ENCODE measurements at regions not wholly inside any gene's neighbourhood (a gene's known extent, or its start where the extent isn't known, plus 50 kb on each side); places are given as distances from the start of the nearest gene placed in this dataset.

DNA sequence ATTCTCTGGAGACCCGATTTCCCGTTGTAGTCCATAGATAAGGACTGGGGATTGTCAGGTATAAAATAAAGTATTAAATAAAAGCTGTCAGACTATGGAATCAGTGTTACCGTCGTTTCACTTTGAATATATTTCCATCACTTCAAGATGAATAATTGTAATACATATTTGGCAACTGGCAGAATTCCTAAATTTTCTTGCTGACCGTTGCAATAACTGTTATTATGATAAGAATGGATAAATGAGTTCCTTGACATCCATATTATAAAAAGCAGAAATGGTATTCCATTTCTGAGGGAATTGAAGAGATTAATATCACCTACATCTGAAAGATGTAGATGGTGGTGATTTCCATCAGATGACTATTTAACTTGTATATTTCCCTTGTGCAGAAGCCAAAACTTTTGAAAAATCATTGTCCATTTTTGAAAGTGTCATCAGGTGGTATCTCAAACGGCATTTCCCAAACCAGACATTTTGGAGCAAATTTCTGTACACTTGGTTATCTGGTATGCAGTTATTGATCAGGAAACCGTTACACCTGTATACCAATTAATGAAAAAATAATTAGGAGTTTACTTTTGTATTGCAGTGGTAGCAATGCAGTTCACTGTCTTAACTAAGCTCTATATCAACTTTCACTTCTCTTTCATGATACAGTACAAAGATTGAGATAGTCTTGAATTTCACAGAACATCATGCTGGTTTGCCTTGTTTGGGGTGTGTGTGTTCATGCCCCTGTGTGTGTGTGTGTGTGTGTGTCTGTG is 878.5 kb downstream of the PCDH18 start:
- Histone ChIP-seq H3K9me3 (ENCODE audit: control insufficient read depth, low read depth, low read length) (no peaks in the 10 kb centered on the region), H3K36me3 (ENCODE audit: control insufficient read depth, insufficient read depth, low read length) (no peaks in the 10 kb centered on the region), H3K27ac (ENCODE audit: low read length) (no peak overlapping the region), H3K4me3 (ENCODE audit: low read length) (no peak overlapping the region), H3K4me1 (ENCODE audit: control insufficient read depth, insufficient read depth, low read length) (no peaks in the 10 kb centered on the region), H3K27me3 (ENCODE audit: control insufficient read depth, insufficient read depth, low read length) (no peaks in the 10 kb centered on the region)
- no peak for DNase-seq
- 96% methylated on average over 4 of the region's 7 CpGs for WGBS (ENCODE audit: insufficient coverage, low lambda C conversion rate)

DNA sequence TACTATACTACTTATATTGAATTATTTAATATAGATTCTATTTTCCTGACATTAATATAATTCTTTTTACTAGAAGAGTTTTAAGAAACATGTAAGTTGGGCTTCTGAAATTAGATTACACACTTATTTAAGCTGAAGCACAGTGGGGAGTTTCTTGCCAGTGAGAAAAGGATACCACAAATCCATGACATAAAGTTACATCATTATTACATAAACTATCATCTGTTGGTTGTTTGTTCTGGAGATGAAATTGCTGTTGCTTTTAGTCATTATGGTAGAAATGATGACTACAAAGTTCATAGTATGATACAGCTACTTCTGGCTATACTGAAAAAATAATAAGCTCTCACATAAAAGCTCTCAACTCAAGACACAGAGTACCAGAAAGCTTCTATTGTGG is 880.4 kb downstream of the PCDH18 start:
- no peaks in the 10 kb centered on the region for H3K9me3 ChIP-seq (ENCODE audit: control insufficient read depth, low read depth, low read length)
- H3K27me3 ChIP-seq (ENCODE audit: control insufficient read depth, insufficient read depth, low read length): no peaks in the 10 kb centered on the region
- no peaks in the 10 kb centered on the region for H3K36me3 ChIP-seq (ENCODE audit: control insufficient read depth, insufficient read depth, low read length)
- DNase-seq: no peak
- no peak overlapping the region for H3K4me3 ChIP-seq (ENCODE audit: low read length)
- H3K27ac ChIP-seq (ENCODE audit: low read length): no peak overlapping the region
- H3K4me1 ChIP-seq (ENCODE audit: control insufficient read depth, insufficient read depth, low read length): no peaks in the 10 kb centered on the region

DNA sequence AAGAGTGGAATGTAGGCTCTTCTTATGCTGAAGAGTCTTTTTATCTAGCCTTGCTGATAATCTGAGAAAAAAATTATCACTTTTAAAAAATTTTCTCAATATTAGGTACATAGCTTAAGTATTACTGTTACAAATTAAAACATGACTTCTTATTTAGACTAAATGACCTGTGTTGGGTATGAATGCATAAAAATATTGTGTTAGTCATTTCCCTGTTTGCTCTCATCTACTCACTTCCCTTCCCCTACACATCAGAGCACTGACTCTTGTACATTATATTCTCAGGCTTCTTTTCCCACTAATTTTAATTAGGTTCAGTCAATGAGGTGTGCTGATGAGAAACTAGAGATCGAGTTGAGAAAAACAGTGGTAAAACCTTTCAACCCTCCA is 881.0 kb downstream of the PCDH18 start:
- H3K4me1 ChIP-seq (ENCODE audit: control insufficient read depth, insufficient read depth, low read length): no peaks in the 10 kb centered on the region
- no peaks in the 10 kb centered on the region for H3K36me3 ChIP-seq (ENCODE audit: control insufficient read depth, insufficient read depth, low read length)
- H3K4me3 ChIP-seq (ENCODE audit: low read length): no peak overlapping the region
- no CpG with 5 or more reads among the region's 1 CpG for WGBS (ENCODE audit: insufficient coverage, low lambda C conversion rate)
- no peaks in the 10 kb centered on the region for H3K9me3 ChIP-seq (ENCODE audit: control insufficient read depth, low read depth, low read length)
- no peaks in the 10 kb centered on the region for H3K27me3 ChIP-seq (ENCODE audit: control insufficient read depth, insufficient read depth, low read length)
- DNase-seq: no peak
- H3K27ac ChIP-seq (ENCODE audit: low read length): no peak overlapping the region

DNA sequence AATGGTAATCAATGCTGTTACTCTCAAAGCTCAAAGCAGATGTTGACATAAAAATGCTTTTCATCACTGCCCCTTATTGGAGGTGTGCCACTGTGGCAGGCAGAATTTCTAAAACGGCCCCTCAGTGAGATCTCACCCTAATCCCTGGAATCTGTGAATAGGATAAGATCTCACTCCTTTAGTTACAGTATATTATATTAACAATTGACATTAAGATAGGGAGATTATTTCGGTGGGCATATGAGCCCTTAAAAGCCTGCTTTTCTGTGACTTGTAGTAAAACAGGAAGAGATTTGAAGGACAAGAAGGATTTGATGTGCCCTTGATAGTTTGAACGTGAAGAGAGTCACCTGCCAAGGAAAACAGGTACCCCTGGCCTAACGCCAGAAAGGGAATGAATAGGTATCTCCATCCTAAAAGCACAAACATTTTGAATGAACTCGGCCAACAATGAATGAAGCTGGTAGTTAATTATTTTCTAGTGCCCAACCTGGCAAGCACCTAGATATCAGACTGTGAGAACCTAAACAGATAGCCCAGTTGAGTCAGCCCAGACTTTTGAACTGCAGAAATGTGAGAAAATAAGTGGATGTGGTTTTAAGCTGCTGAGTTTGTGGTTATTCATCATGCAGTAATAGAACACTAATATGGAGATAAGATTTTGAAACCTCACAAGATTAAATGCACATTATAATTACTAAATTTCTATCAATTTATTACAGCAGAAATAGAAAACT is 881.6 kb downstream of the PCDH18 start:
- DNase-seq: peak; percentile 2 to 17
- Histone ChIP-seq H3K27ac (ENCODE audit: low read length) (no peak overlapping the region), H3K36me3 (ENCODE audit: control insufficient read depth, insufficient read depth, low read length) (no peaks in the 10 kb centered on the region), H3K4me3 (ENCODE audit: low read length) (no peak overlapping the region), H3K27me3 (ENCODE audit: control insufficient read depth, insufficient read depth, low read length) (no peaks in the 10 kb centered on the region), H3K9me3 (ENCODE audit: control insufficient read depth, low read depth, low read length) (no peaks in the 10 kb centered on the region), H3K4me1 (ENCODE audit: control insufficient read depth, insufficient read depth, low read length) (no peaks in the 10 kb centered on the region)
- 23% methylated on average over 2 of the region's 5 CpGs for WGBS (ENCODE audit: insufficient coverage, low lambda C conversion rate)

DNA sequence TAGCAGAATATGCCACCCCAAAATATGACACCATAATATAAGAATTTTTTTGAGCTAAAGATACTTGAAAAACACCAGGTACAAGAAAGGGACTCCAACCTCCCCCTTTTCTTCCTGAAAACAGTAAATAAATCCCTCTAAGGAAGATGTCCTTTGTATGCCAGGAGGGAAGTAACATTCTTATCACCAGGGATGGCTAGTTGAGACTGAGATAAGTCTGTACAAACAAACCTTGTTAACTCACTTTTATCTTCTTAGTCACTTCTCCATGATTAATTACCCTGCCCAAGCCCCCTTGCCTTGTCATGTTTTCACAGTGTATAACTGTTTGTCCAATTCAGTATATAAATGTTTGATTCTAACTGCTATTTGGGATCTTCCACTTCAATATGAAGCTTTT is 888.0 kb downstream of the PCDH18 start:
- Histone ChIP-seq H3K9me3 (ENCODE audit: control insufficient read depth, low read depth, low read length) (no peaks in the 10 kb centered on the region), H3K27me3 (ENCODE audit: control insufficient read depth, insufficient read depth, low read length) (no peaks in the 10 kb centered on the region), H3K4me3 (ENCODE audit: low read length) (no peak overlapping the region), H3K27ac (ENCODE audit: low read length) (no peak overlapping the region), H3K4me1 (ENCODE audit: control insufficient read depth, insufficient read depth, low read length) (no peaks in the 10 kb centered on the region), H3K36me3 (ENCODE audit: control insufficient read depth, insufficient read depth, low read length) (no peaks in the 10 kb centered on the region)
- no peak for DNase-seq

DNA sequence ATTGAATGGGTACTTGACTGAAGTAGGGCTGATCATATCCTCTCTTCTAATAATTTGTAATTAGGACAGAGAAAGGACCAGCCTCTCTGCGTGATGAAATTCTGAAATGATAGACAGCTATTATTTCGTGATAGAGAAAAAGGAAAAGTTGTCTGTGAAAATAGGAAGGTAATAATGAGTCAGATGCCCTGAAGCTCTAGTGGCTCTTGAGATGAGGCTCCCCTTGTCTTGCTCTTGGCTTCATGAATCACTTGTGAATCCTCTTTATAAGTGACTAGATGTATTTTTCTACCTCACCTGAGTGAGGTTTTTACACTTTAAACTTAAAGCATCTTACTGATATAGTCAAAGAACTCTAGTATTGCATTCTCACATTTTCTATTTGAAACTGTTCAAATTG is 888.9 kb downstream of the PCDH18 start:
- Histone ChIP-seq H3K36me3 (ENCODE audit: control insufficient read depth, insufficient read depth, low read length) (no peaks in the 10 kb centered on the region), H3K27me3 (ENCODE audit: control insufficient read depth, insufficient read depth, low read length) (no peaks in the 10 kb centered on the region), H3K9me3 (ENCODE audit: control insufficient read depth, low read depth, low read length) (no peaks in the 10 kb centered on the region), H3K4me1 (ENCODE audit: control insufficient read depth, insufficient read depth, low read length) (no peaks in the 10 kb centered on the region), H3K4me3 (ENCODE audit: low read length) (no peak overlapping the region), H3K27ac (ENCODE audit: low read length) (no peak overlapping the region)
- WGBS (ENCODE audit: insufficient coverage, low lambda C conversion rate): 100% methylated on average over 2 of the region's 2 CpGs
- no peak for DNase-seq

DNA sequence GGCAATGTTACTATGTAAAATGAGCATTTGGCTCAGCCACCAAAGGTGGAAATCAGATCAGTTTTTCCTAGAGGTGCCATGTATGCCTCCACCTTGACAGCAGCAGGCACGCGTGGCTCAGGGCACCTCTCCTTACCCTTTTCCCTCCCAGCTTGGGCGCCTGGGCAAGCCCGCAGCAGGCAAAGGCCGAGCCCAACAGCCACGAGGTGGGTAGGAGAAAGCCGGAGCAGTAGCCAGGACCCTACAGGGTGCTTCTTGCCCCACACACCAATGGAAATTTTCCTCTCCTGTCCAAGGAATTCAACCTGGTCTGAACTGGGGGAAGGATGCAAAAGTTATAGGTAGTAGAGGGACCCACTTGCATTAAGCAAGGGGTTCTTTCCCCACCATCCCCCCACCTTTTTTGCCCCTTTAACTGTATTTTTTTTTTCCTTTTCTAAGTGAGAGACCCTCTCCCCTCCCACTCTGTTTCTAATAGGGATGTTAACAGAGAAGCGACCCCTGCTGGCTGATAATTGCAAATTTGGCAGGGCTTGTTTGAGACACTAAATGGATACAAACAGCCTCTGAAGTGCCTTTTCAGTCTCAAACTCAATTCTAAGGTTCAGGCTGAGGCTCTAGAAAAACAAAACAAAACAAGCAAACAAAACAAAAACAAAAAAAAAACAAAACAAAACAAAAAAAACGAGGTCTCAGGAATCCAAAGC is 895.1 kb downstream of the PCDH18 start:
- no peaks in the 10 kb centered on the region for H3K9me3 ChIP-seq (ENCODE audit: control insufficient read depth, low read depth, low read length)
- no CpG with 5 or more reads among the region's 9 CpGs for WGBS (ENCODE audit: insufficient coverage, low lambda C conversion rate)
- no peak for DNase-seq

DNA sequence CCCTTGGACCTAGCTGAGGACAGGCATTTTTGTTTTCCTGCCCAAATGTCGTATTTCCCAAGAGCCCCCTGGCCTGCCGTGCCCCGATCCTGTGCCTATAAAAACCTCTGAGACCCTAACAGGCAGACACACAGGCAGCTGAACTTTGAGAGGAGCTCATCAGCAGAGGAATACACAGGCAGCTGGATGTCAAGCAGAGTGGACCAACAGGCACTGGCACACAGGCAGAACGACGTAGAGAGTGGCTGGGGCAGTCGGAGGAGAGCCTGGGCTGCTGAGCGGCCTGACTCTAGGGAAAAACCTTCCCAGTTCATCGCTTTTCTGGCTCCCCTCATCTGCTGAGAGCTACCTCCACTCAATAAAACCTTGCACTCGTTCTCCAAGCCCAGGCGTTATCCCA is 896.1 kb downstream of the PCDH18 start:
- no peaks in the 10 kb centered on the region for H3K9me3 ChIP-seq (ENCODE audit: control insufficient read depth, low read depth, low read length)
- no peak overlapping the region for H3K27ac ChIP-seq (ENCODE audit: low read length)
- H3K36me3 ChIP-seq (ENCODE audit: control insufficient read depth, insufficient read depth, low read length): no peaks in the 10 kb centered on the region
- WGBS (ENCODE audit: insufficient coverage, low lambda C conversion rate): no CpG with 5 or more reads among the region's 10 CpGs
- no peaks in the 10 kb centered on the region for H3K4me1 ChIP-seq (ENCODE audit: control insufficient read depth, insufficient read depth, low read length)
- no peak overlapping the region for H3K4me3 ChIP-seq (ENCODE audit: low read length)
- no peak for DNase-seq
- no peaks in the 10 kb centered on the region for H3K27me3 ChIP-seq (ENCODE audit: control insufficient read depth, insufficient read depth, low read length)

More for the DNA sequence above, 895.1 kb downstream of the PCDH18 start:
- H3K27ac ChIP-seq (ENCODE audit: low read length): no peak overlapping the region
- H3K4me3 ChIP-seq (ENCODE audit: low read length): no peak overlapping the region
- no peaks in the 10 kb centered on the region for H3K4me1 ChIP-seq (ENCODE audit: control insufficient read depth, insufficient read depth, low read length)
- no peaks in the 10 kb centered on the region for H3K27me3 ChIP-seq (ENCODE audit: control insufficient read depth, insufficient read depth, low read length)
- no peaks in the 10 kb centered on the region for H3K36me3 ChIP-seq (ENCODE audit: control insufficient read depth, insufficient read depth, low read length)

DNA sequence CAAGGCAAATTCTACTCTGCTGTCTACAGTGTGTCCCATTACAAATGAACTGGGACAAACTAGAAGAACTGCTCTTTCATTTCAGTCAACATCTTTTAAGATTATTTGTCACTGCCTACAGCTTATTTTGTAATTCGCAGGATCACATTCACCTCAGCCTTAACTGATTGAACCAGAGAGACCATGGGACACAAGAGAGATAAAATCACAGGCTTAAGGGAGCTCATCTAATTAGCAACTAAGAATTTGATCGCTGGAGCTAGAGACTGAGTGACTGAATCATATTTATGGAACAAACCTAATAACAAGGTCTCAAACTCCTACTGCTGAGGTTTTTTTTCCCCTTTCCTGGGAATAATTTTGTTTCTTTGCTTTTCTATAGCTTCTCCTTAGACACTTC is 898.2 kb downstream of the PCDH18 start:
- Histone ChIP-seq H3K36me3 (ENCODE audit: control insufficient read depth, insufficient read depth, low read length) (no peaks in the 10 kb centered on the region), H3K4me3 (ENCODE audit: low read length) (no peak overlapping the region), H3K27ac (ENCODE audit: low read length) (no peak overlapping the region), H3K27me3 (ENCODE audit: control insufficient read depth, insufficient read depth, low read length) (no peaks in the 10 kb centered on the region), H3K9me3 (ENCODE audit: control insufficient read depth, low read depth, low read length) (no peaks in the 10 kb centered on the region), H3K4me1 (ENCODE audit: control insufficient read depth, insufficient read depth, low read length) (no peaks in the 10 kb centered on the region)
- DNase-seq: no peak
- no CpG with 5 or more reads among the region's 2 CpGs for WGBS (ENCODE audit: insufficient coverage, low lambda C conversion rate)

DNA sequence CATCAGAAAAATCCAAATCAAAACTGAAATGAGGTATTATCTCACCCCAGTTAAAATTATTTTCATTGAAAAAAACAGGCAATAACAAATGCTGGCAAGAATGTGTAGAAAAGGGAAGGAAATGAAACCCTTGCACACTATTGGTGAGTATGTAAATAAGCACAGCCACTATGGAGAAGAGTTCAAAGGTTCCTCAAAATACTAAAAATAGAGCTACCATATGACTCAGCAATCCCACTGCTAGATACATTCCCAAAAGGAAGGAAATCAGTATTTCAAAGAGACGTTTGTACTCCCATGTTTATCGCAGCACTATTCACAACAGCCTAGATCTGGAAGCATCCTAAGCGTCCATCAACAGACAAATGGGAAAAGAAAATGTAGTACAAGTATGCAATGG is 932.4 kb downstream of the PCDH18 start:
- Histone ChIP-seq H3K27ac (ENCODE audit: low read length) (no peak overlapping the region), H3K27me3 (ENCODE audit: control insufficient read depth, insufficient read depth, low read length) (no peaks in the 10 kb centered on the region), H3K9me3 (ENCODE audit: control insufficient read depth, low read depth, low read length) (no peaks in the 10 kb centered on the region), H3K4me1 (ENCODE audit: control insufficient read depth, insufficient read depth, low read length) (no peaks in the 10 kb centered on the region), H3K36me3 (ENCODE audit: control insufficient read depth, insufficient read depth, low read length) (no peaks in the 10 kb centered on the region), H3K4me3 (ENCODE audit: low read length) (no peak overlapping the region)
- no peak for DNase-seq
- 100% methylated on average over 1 of the region's 3 CpGs for WGBS (ENCODE audit: insufficient coverage, low lambda C conversion rate)
